A204.1 (cell line): ENCODE measurements at regions not wholly inside any gene's neighbourhood (a gene's known extent, or its start where the extent isn't known, plus 50 kb on each side); places are given as distances from the start of the nearest gene placed in this dataset.

Source experiments
- FAIRE-seq: peaks from 2 replicates; lab custom pipeline; 2012; peaks lifted over from hg19 to GRCh38; lab: Jason Lieb, UNC

DNA sequence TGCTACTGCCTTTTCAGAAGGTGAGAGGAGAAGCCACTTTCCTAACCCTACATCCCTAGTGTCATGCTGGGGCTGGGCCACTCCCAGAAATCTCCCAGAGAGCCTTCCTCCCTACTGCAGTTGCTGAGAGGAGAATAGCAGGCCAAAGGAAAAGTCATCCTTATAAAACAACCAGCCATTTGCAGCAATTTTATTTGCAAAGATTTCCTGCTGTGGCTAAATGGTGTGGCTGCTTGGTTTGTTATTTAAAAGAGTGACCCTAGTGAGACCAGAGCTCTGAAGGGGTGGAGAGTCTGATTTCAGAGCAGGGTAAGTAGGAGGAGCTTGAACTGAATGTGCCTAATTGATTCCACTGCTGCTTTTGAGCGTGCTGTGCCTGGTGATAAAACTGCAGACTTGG, 232.0 kb downstream of the GRIN2B start:
- no peak for FAIRE-seq

- no peak for FAIRE-seq
These were observed 236.1 kb downstream of the GRIN2B start for GRCh38 chr12:13745111-13745860.

DNA sequence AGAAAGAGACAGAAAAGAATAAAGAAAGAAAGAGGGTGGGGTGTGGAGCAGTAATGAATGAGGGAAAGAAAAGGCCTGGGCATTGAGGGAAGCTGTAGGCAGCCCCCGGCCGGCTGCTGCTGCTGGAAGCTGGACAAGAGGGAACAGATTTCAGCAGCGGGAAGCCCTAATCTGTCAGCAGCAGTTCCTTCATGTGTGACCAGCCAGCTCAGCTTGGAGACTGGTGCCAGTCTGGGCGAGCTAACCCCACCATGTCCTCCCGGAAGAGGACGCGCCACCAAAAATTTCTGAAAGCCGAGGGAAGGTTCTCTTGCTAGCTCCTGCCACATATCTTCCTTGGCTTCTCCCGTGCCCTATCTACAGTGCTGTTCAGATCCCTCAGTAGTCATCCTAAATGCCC, 236.8 kb downstream of the GRIN2B start:
- FAIRE-seq: no peak

GRCh38 chr12:13740149-13740545, 241.3 kb downstream of the GRIN2B start:
- no peak for FAIRE-seq

DNA sequence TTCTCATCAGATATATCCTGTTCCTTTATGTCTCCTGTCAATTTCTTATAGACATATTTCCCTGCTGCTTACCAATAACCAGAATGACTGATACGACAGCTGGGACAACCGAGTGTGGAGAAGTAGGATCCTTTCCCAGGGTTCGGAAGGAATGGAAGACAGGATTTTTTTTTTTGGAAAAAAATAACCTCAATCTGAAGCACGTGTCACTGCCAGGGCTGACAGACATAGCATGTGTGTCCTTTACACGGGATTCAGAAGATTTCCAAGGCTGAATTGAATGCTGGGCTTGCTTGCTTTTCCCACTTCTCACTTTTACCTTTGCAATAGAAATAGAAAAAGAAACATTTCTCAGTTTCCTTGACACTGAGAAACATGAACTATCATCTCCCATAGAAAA, 245.7 kb downstream of the GRIN2B start:
- no peak for FAIRE-seq

GRCh38 chr12:13734584-13735152, 246.7 kb downstream of the GRIN2B start:
- FAIRE-seq: no peak

DNA sequence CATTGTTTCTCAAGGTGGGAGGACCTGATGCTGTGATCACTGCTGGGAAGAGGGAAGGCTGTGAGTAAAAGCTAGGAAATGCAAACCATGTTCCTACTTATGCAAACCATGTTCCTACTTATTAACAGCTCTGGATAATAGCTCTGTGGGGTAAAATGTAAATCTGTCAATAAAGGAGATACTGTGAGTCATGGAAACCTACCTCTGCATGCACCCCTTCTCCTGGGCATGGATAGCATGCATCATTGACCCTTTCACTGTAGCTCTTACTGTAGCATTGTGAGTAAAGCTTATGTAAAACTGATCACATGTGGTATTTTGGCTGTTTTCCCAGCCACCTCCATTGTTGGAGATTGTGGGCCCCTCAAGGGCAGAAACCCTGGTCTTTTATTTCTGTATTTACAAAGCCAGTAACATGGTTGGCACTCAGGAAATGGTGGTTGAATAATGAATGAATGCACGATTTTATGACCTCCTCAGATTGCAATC, 253.7 kb downstream of the GRIN2B start:
- FAIRE-seq: no peak

DNA sequence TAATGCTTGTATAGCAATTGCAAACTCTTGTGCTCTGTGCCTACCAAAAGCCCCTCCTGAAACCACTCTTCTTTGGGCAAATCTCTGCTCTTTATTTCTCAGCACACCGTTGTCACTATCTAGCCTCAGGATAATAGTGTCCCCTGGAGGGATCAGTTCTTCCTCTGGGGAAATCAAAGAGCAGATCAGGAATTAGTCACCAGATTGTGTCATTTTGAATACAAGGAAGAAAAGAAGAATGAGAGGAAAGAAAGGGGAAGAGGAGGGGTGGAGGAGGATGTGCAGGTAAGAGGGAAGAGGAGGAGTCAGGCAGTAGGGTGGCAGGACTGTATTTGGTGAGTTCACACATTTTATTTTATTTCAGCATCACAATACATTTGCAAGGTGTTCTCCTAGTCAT, 256.4 kb downstream of the GRIN2B start:
- FAIRE-seq: no peak

DNA sequence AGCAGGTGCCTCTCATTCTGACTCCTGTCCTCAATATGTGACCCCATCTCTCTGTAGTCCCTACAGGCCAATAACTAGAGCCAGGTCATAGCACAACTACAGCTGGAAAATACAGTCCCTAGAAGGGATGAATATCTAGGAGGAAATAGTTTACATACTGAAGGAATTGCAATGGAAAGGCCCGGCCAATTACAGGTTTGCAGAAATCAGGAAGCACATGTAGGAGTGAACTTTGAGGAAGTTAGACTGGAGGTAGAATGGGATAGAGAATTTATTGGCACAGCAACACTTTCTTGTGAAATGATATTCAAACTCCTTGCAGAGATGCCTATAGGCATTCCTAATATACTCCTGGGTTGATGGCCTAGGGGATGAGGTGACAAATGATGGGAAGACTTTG, 257.3 kb downstream of the GRIN2B start:
- FAIRE-seq: no peak

- no peak for FAIRE-seq
These were observed 261.4 kb downstream of the GRIN2B start for GRCh38 chr12:13719986-13720385.

- no peak for FAIRE-seq
These were observed 263.1 kb downstream of the GRIN2B start for GRCh38 chr12:13718271-13718670.

GRCh38 chr12:13716119-13716518, 265.3 kb downstream of the GRIN2B start:
- no peak for FAIRE-seq

DNA sequence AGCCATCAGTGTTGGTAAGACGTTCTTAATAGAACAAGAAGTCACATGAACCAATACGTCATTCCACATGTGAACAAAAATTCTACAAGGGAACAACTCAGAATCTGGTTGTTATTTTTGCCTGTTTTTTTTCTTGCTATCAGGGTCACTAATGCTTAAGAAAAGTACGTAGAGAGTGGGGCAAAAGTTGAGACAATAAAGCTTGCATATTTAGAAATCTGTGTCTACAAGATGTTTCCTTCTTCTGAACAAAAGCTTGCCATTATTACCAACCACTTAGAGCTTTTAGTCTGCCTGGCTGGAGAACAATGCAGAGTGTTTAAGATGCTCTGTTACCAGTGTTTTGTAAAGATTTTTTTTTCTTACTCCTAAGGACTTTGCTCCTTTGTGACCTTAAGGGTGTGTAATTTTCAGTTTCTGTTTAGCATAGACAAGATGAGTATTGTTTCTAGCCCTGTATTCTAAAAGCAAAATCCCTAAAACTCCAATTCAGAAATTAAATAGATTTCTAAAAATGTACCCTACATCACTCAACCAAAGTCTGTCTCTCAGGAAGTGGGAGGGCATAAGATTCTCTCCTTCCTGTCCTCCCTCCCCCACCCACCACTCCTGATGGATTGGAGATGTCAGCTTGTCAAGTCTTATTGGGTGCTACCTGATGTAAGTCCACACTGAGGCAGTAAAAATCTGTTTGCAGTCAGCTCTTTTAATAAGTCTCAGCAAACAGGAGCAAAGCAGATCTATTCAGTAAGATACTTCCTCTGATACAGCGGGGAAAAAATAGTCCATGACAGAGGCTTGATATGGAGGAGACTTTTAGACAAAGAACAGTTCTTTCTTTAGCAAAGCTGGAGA, 267.6 kb downstream of the GRIN2B start:
- no peak for FAIRE-seq

GRCh38 chr12:13707829-13708228, 273.6 kb downstream of the GRIN2B start:
- no peak for FAIRE-seq

GRCh38 chr12:13702381-13702780, 279.0 kb downstream of the GRIN2B start:
- FAIRE-seq: no peak

- no peak for FAIRE-seq
These were observed 279.9 kb downstream of the GRIN2B start for GRCh38 chr12:13701502-13701901.

DNA sequence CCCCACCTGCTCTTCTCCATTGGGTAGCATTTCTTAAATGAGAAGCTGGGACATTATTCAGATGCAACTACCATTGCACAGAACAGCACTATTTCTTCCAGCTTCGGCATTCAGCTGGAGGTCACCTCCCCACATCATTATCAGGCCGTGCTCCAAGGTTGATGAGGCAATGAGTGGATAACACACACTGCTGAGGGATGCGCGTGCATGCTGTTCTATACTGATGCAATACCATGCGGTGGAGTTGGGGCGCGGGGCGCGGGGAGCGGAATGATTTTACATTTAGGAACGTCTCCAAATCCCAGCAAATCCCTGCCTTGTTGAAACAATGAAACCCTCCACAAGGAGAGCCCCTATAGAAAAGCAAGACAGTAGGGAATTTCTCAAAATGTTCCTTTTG, 283.4 kb downstream of the GRIN2B start:
- FAIRE-seq: no peak

DNA sequence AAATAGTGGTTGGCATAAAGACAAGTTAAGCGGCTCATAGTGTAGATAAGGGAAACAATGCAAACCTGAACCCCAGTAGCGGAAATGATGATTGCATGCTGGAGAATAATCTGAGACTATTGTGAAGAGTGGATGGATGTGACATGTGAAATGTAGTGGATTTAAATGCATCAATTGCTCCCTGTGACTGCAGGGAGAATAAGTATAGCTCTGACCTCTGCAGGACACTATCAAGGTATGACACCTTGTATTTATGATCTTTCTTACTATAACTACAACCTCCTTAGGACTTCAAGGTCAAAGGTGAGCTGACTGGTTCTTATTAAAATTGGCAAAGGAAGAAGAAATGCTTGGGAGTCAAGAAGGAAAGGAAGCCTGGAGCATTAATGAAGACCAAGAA, 285.6 kb downstream of the GRIN2B start:
- no peak for FAIRE-seq

DNA sequence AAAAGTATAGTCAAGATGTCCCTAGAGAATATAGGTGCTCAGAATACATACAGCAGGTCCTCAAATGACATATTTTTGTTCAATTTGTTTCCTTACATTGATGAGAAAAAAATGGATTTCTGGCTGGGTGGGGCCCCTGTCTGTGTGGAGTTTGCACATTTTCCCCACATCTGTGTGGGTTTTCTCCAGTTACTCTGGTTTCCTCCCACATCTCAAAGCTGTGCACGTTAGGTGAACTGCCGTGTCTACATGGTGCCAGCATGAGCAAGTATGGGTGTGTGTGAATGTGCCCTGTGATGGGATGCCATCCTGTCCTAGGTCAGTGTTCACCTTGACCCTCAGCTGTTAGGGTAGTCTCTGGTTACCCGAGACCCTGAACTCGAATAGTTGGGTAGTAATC, 289.1 kb downstream of the GRIN2B start:
- FAIRE-seq: no peak

GRCh38 chr12:13691598-13691997, 289.8 kb downstream of the GRIN2B start:
- no peak for FAIRE-seq

DNA sequence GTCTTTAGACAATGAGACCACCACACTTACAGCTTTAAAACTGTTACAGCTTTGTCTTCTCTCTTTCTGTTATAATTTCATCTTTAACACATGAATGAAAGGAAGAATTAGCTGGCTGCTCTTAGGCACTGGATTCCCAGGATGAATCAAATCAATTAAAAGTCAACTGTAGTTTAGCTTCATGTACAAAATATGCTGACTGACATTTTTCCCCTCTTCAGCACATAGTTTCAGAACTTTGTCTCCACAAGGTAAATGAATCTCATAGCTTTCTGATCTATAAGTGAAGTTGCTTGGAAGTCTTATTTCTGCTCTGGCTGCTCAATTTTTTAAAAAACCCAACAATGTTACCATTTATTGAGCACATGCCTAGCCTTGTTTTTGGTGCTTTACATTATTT, 293.8 kb downstream of the GRIN2B start:
- no peak for FAIRE-seq

DNA sequence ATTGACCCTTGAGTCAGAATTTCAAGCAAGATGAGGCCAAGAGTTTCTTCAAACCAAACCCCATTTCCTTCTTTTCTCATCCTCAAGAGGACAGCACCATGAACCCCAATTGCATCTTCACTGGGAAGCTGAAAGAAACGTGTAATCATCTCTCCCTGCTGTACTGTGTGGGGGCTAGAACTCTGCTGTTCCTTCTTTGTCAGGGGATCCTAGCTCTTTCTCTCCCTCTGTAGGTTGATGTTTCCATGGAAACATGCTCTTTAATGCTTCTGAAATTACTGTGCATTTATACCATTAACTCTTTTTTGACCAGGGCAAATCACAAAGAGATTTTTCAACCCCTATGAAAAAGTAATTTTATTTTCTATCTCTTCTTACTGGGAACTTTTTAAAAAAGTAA, 295.1 kb downstream of the GRIN2B start:
- FAIRE-seq: no peak

- no peak for FAIRE-seq
These were observed 300.5 kb downstream of the GRIN2B start for GRCh38 chr12:13680916-13681315.
